Activated CD4-positive, alpha-beta T cell treated with anti-CD3 and anti-CD28 coated beads for 36 hours (primary cell): ENCODE measurements at regions not wholly inside any gene's neighbourhood (a gene's known extent, or its start where the extent isn't known, plus 50 kb on each side); places are given as distances from the start of the nearest gene placed in this dataset.

Source experiments
- ATAC-seq: fragments of 200-7000 bp; cut with Tn5 transposase; one replicate; pipeline ENCODE4 v1.10.0; 2021; ENCODE audit warnings: mild to moderate bottlenecking, moderate library complexity
- CTCF ChIA-PET: fragments of 350-600 bp; sonication (Branson Sonifier 250); formaldehyde crosslinking; loops from one replicate; lab custom pipeline; 2021; ENCODE audit warnings: antibody characterized with exemption; lab: Charles Lee
- POLR2A ChIA-PET: fragments of 350-600 bp; sonication (Branson Sonifier 250); formaldehyde crosslinking; loops from one replicate; lab custom pipeline; 2021; ENCODE audit warnings: antibody characterized with exemption, inconsistent platforms; lab: Charles Lee
- DNase-seq: peaks from one replicate; pipeline ENCODE4 v3.0.0-alpha.2; 2020
- H3K27ac Mint-ChIP-seq: one replicate; pipeline ENCODE4 v1.8.0; 2021; ENCODE audit warnings: mixed read lengths
- H3K27me3 Mint-ChIP-seq: one replicate; pipeline ENCODE4 v1.8.0; 2021; ENCODE audit warnings: mixed read lengths
- H3K36me3 Mint-ChIP-seq: one replicate; pipeline ENCODE4 v1.8.0; 2021; ENCODE audit warnings: low read depth, mixed read lengths
- H3K4me1 Mint-ChIP-seq: one replicate; pipeline ENCODE4 v1.8.0; 2021; ENCODE audit warnings: mixed read lengths
- H3K4me3 Mint-ChIP-seq: one replicate; pipeline ENCODE4 v1.8.0; 2021; ENCODE audit warnings: mild to moderate bottlenecking, moderate library complexity, mixed read lengths
- H3K9me3 Mint-ChIP-seq: one replicate; pipeline ENCODE4 v1.8.0; 2021; ENCODE audit warnings: low read depth, mixed read lengths
- intact Hi-C, 2 experiments: fragments of 100-400 bp; cut with DNase I in 1 of 2; cut with micrococcal nuclease in 1 of 2; formaldehyde crosslinking; loops; one replicate each; pipeline versions ENCODE4 v1.14.2 to v1.15.1; 2022 to 2024; cut with DNase I, micrococcal nuclease

GRCh38 chr1:118791094-118791691 is 196.9 kb downstream of the TBX15 start:
- H3K4me3 Mint-ChIP-seq = no peak overlapping the region
- POLR2A ChIA-PET = interaction anchor here (0.7 kb wide), 1 partner anchor 584 kb away, joined by 3 read pairs; no protein-coding TSS in a partner anchor
- H3K9me3 Mint-ChIP-seq = peaks cover 14% of the 10 kb centered on the region

GRCh38 chr1:118788463-118788862 is 199.7 kb downstream of the TBX15 start:
- Mint-ChIP-seq H3K4me3 (no peak overlapping the region), H3K36me3 (no peaks in the 10 kb centered on the region), H3K9me3 (peaks cover 17% of the 10 kb centered on the region), H3K4me1 (no peaks in the 10 kb centered on the region), H3K27ac (no peak overlapping the region), H3K27me3 (no peaks in the 10 kb centered on the region)
- no peak for DNase-seq
- ATAC-seq = no peak
- ChIA-PET CTCF (no interaction called here), POLR2A (no interaction called here)
- intact Hi-C loops = no loop called here

More at GRCh38 chr1:118791094-118791691, 196.9 kb downstream of the TBX15 start:
- no peaks in the 10 kb centered on the region for H3K27me3 Mint-ChIP-seq
- no peak for DNase-seq
- intact Hi-C loops = no loop called here
- CTCF ChIA-PET = no interaction called here
- H3K36me3 Mint-ChIP-seq = no peaks in the 10 kb centered on the region
- no peaks in the 10 kb centered on the region for H3K4me1 Mint-ChIP-seq
- no peak overlapping the region for H3K27ac Mint-ChIP-seq
- ATAC-seq = no peak

- Mint-ChIP-seq H3K4me3 (no peak overlapping the region), H3K36me3 (no peaks in the 10 kb centered on the region), H3K9me3 (peaks cover 17% of the 10 kb centered on the region), H3K27ac (no peak overlapping the region), H3K4me1 (no peaks in the 10 kb centered on the region), H3K27me3 (no peaks in the 10 kb centered on the region)
- ATAC-seq (no peak), DNase-seq (no peak)
- POLR2A ChIA-PET = no interaction called here
- CTCF ChIA-PET = no interaction called here
- intact Hi-C loops = no loop called here
Measured at GRCh38 chr1:118786454-118787155, 201.5 kb downstream of the TBX15 start.

GRCh38 chr1:118785246-118785645 is 202.9 kb downstream of the TBX15 start:
- H3K4me1 Mint-ChIP-seq = no peaks in the 10 kb centered on the region
- H3K27ac Mint-ChIP-seq = no peak overlapping the region
- DNase-seq (no peak), ATAC-seq (no peak)
- H3K36me3 Mint-ChIP-seq = no peaks in the 10 kb centered on the region
- POLR2A ChIA-PET = no interaction called here
- peaks cover 11% of the 10 kb centered on the region for H3K9me3 Mint-ChIP-seq
- intact Hi-C loops = no loop called here
- CTCF ChIA-PET = no interaction called here
- no peak overlapping the region for H3K4me3 Mint-ChIP-seq
- H3K27me3 Mint-ChIP-seq = no peaks in the 10 kb centered on the region

- Mint-ChIP-seq H3K36me3 (no peaks in the 10 kb centered on the region), H3K4me3 (no peak overlapping the region), H3K27me3 (no peaks in the 10 kb centered on the region), H3K9me3 (peaks cover 19% of the 10 kb centered on the region), H3K27ac (no peak overlapping the region), H3K4me1 (no peaks in the 10 kb centered on the region)
- ChIA-PET POLR2A (no interaction called here), CTCF (no interaction called here)
- no peak for ATAC-seq
- intact Hi-C loops = no loop called here
- DNase-seq = no peak
Measured at GRCh38 chr1:118783095-118783758, 204.9 kb downstream of the TBX15 start.

GRCh38 chr1:118773656-118774055 is 214.5 kb downstream of the TBX15 start:
- Mint-ChIP-seq H3K9me3 (peaks cover 13% of the 10 kb centered on the region), H3K36me3 (no peaks in the 10 kb centered on the region), H3K4me1 (no peaks in the 10 kb centered on the region), H3K27me3 (no peaks in the 10 kb centered on the region), H3K4me3 (no peak overlapping the region), H3K27ac (no peak overlapping the region)
- DNase-seq = no peak
- ATAC-seq = no peak
- intact Hi-C loops = no loop called here
- ChIA-PET CTCF (no interaction called here), POLR2A (no interaction called here)

- intact Hi-C loops = no loop called here
- CTCF ChIA-PET = interaction anchor here (1.0 kb wide), 1 partner anchor 18 kb away, joined by 3 read pairs; no protein-coding TSS in a partner anchor
- H3K9me3 Mint-ChIP-seq = peaks cover 14% of the 10 kb centered on the region
Measured at GRCh38 chr1:118767971-118768370, 220.2 kb downstream of the TBX15 start.

GRCh38 chr1:118753976-118754375 is 234.2 kb downstream of the TBX15 start:
- Mint-ChIP-seq H3K9me3 (peaks cover 4% of the 10 kb centered on the region), H3K27me3 (no peaks in the 10 kb centered on the region), H3K4me1 (no peaks in the 10 kb centered on the region), H3K27ac (no peak overlapping the region), H3K4me3 (no peak overlapping the region), H3K36me3 (no peaks in the 10 kb centered on the region)
- ChIA-PET POLR2A (no interaction called here), CTCF (no interaction called here)
- ATAC-seq (no peak), DNase-seq (no peak)
- intact Hi-C loops = no loop called here

More at GRCh38 chr1:118767971-118768370, 220.2 kb downstream of the TBX15 start:
- ATAC-seq (no peak), DNase-seq (no peak)
- POLR2A ChIA-PET = interaction anchor here (0.6 kb wide), 1 partner anchor 79 kb away, joined by 4 read pairs; no protein-coding TSS in a partner anchor
- Mint-ChIP-seq H3K4me1 (no peaks in the 10 kb centered on the region), H3K27ac (no peak overlapping the region), H3K4me3 (no peak overlapping the region), H3K27me3 (no peaks in the 10 kb centered on the region), H3K36me3 (no peaks in the 10 kb centered on the region)

- intact Hi-C loops = no loop called here
- Mint-ChIP-seq H3K4me1 (no peaks in the 10 kb centered on the region), H3K36me3 (no peaks in the 10 kb centered on the region), H3K27me3 (no peaks in the 10 kb centered on the region), H3K27ac (no peak overlapping the region), H3K9me3 (peaks cover 4% of the 10 kb centered on the region), H3K4me3 (no peak overlapping the region)
- ChIA-PET POLR2A (no interaction called here), CTCF (interaction anchor here (0.5 kb wide), 1 partner anchor 8 kb away, joined by 4 read pairs; no protein-coding TSS in a partner anchor)
- DNase-seq (no peak), ATAC-seq (no peak)
Measured at GRCh38 chr1:118751166-118751565, 237.0 kb downstream of the TBX15 start.

- no peak for DNase-seq
- H3K4me1 Mint-ChIP-seq = no peaks in the 10 kb centered on the region
- ChIA-PET POLR2A (no interaction called here), CTCF (interaction anchor here (0.6 kb wide), 1 partner anchor 11 kb away, joined by 3 read pairs; no protein-coding TSS in a partner anchor)
- intact Hi-C loops = no loop called here
- H3K27ac Mint-ChIP-seq = no peak overlapping the region
- no peak for ATAC-seq
- no peaks in the 10 kb centered on the region for H3K27me3 Mint-ChIP-seq
- no peak overlapping the region for H3K4me3 Mint-ChIP-seq
- no peaks in the 10 kb centered on the region for H3K36me3 Mint-ChIP-seq
- H3K9me3 Mint-ChIP-seq = peaks cover 2% of the 10 kb centered on the region
Measured at GRCh38 chr1:118744420-118744819, 243.7 kb downstream of the TBX15 start.

GRCh38 chr1:118739501-118739900 is 248.6 kb downstream of the TBX15 start:
- ChIA-PET POLR2A (no interaction called here), CTCF (no interaction called here)
- H3K4me3 Mint-ChIP-seq = no peak overlapping the region
- ATAC-seq (no peak), DNase-seq (no peak)
- intact Hi-C loops = no loop called here
- H3K36me3 Mint-ChIP-seq = no peaks in the 10 kb centered on the region
- peaks cover 3% of the 10 kb centered on the region for H3K9me3 Mint-ChIP-seq
- H3K27me3 Mint-ChIP-seq = no peaks in the 10 kb centered on the region
- no peak overlapping the region for H3K27ac Mint-ChIP-seq
- no peaks in the 10 kb centered on the region for H3K4me1 Mint-ChIP-seq
